ENCODE measurements at regions not wholly inside any gene's neighbourhood (a gene's known extent, or its start where the extent isn't known, plus 50 kb on each side); places are given as distances from the start of the nearest gene placed in this dataset.

DNA sequence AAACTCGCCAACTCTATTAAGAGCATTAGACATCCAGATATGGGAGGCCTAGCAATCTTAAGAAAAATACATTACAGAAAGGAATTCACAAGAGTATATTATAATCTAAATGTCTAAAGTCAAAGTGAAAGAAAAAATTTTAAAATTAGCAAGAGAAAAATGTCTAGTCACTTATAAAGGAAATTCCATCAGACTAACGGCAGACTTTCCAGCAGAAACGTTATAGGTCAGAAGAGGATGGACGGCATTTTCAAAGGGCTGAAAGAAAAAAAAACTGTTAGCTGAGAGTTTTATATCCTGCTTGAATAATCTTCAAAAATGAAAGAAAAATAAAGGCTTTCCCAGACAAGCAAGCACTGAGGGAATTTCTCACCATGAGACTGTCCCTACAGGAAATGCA, 269.0 kb downstream of the HDGFL1 start:
- Histone ChIP-seq H3K27ac (no peak overlapping the region), H3K9me3 (peaks cover 0 to 13% (median 6%) of the 10 kb centered on the region in 4 donors), H3K36me3 (no peaks in the 10 kb centered on the region), H3K4me1 (no peaks in the 10 kb centered on the region), H3K4me3 (no peak overlapping the region), H3K27me3 (no peaks in the 10 kb centered on the region)
- DNase-seq (ENCODE audit: low spot score in 2 of 2): no peak
- no peak for TF ChIP-seq EP300 (IDR thresholded peaks at IDR 0.05)
- TF ChIP-seq POLR2A (IDR thresholded peaks at IDR 0.05): no peak
- TF ChIP-seq, protein P1, sequence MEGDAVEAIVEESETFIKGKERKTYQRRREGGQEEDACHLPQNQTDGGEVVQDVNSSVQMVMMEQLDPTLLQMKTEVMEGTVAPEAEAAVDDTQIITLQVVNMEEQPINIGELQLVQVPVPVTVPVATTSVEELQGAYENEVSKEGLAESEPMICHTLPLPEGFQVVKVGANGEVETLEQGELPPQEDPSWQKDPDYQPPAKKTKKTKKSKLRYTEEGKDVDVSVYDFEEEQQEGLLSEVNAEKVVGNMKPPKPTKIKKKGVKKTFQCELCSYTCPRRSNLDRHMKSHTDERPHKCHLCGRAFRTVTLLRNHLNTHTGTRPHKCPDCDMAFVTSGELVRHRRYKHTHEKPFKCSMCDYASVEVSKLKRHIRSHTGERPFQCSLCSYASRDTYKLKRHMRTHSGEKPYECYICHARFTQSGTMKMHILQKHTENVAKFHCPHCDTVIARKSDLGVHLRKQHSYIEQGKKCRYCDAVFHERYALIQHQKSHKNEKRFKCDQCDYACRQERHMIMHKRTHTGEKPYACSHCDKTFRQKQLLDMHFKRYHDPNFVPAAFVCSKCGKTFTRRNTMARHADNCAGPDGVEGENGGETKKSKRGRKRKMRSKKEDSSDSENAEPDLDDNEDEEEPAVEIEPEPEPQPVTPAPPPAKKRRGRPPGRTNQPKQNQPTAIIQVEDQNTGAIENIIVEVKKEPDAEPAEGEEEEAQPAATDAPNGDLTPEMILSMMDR (IDR thresholded peaks at IDR 0.05): no peak
- 83 to 84% methylated on average over 4 of the region's 4 CpGs for WGBS, 2 donors

DNA sequence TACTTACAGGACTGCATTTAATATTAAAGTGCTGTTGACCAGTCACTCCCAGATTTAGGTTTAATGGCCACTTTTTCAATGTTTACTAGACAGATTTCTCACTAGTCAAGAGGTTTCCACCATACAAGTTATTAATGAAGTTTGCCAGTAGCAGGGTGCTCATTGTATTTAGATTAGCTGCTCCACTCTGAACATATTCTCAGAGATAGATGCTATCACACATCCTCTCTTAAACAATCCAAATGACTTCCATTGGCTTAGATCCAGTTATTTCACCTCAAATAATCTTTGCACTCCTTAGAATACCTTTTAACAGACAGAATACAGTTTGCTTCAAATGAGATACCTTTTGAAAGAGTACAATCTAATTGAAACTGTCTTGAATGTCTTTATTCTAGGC, 276.1 kb downstream of the HDGFL1 start:
- no peaks in the 10 kb centered on the region for H3K27me3 ChIP-seq
- H3K27ac ChIP-seq: no peak overlapping the region
- TF ChIP-seq, protein P1 (IDR thresholded peaks at IDR 0.05): no peak
- TF ChIP-seq EP300 (IDR thresholded peaks at IDR 0.05) (no peak), POLR2A (IDR thresholded peaks at IDR 0.05) (no peak)
- no peak overlapping the region for H3K4me3 ChIP-seq
- peaks cover 0 to 5% (median 0%) of the 10 kb centered on the region in 4 donors for H3K9me3 ChIP-seq
- no peaks in the 10 kb centered on the region for H3K36me3 ChIP-seq
- no peak for DNase-seq (ENCODE audit: low spot score in 2 of 2)
- no peaks in the 10 kb centered on the region for H3K4me1 ChIP-seq

DNA sequence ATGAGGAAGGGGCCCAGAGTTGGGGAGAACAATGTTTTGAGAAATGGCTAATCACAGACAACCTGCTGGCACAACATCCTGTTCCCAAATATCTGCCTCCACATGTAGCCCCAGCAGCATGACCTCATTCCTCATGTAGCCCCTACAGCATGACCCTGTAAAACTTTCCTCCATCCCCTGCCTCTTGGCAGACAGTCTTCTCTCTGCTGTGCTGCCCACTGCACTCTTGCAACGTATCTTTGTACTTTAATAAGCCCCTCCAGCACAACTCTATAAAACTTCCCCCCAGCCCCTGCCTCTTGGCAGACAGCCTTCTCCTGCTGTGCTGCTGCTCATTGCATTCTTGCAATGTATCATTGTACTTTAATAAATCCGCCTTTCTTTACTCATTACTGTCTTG, 278.8 kb downstream of the HDGFL1 start:
- TF ChIP-seq, protein P1 (IDR thresholded peaks at IDR 0.05): no peak
- no peak for TF ChIP-seq POLR2A (IDR thresholded peaks at IDR 0.05)
- TF ChIP-seq EP300 (IDR thresholded peaks at IDR 0.05): no peak
- Histone ChIP-seq H3K4me3 (no peak overlapping the region), H3K4me1 (no peaks in the 10 kb centered on the region), H3K9me3 (no peaks in the 10 kb centered on the region), H3K27ac (no peak overlapping the region), H3K36me3 (no peaks in the 10 kb centered on the region), H3K27me3 (no peaks in the 10 kb centered on the region)
- no peak for DNase-seq (ENCODE audit: low spot score in 2 of 2)
- 50 to 76% methylated on average over 2 of the region's 2 CpGs for WGBS, 2 donors

DNA sequence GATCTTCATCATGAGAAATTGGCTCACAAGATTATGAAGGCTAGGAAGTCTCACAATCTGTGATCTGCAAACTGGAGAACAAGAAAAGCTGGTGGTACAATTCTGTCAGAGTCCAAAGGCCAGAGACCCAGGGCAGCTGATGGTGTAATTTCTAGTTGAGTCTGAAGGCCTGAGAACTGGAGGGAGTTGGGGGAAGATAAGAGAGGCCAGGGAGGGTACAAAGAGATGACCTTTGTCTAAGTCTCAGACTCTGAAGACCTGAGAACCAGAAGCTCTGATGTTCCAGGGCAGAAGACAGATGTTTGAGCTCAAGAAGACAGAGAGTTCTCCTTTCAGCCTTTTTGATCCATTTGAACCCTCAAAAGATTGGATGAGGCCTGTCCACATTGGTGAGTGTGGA, 280.6 kb downstream of the HDGFL1 start:
- H3K9me3 ChIP-seq: no peaks in the 10 kb centered on the region
- no peak for DNase-seq (ENCODE audit: low spot score in 2 of 2)
- no peak overlapping the region for H3K4me3 ChIP-seq
- no peaks in the 10 kb centered on the region for H3K4me1 ChIP-seq
- no peak overlapping the region for H3K27ac ChIP-seq
- no peaks in the 10 kb centered on the region for H3K27me3 ChIP-seq
- H3K36me3 ChIP-seq: no peaks in the 10 kb centered on the region
- TF ChIP-seq, protein P1 (IDR thresholded peaks at IDR 0.05): no peak
- TF ChIP-seq POLR2A (IDR thresholded peaks at IDR 0.05) (no peak), EP300 (IDR thresholded peaks at IDR 0.05) (no peak)

DNA sequence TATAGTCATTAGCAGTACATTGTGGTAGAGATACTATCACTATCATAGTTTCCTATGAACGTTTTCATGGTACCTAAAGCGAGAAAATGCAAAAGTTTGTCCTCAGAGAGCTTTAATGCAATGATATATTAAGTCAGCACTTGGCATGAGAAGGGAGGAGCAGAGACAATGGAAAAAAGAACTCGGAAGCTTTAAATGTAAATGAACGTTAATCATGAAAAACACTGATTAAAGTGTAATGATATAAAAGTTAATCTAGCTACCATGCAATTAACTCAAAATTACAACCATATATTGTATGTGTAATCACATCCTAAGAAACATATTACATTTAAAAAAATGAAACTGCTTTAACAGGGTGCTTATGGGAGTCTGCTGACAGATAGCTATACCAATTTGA, 282.7 kb downstream of the HDGFL1 start:
- Histone ChIP-seq H3K27ac (no peak overlapping the region), H3K36me3 (no peaks in the 10 kb centered on the region), H3K4me3 (no peak overlapping the region), H3K4me1 (no peaks in the 10 kb centered on the region), H3K27me3 (no peaks in the 10 kb centered on the region), H3K9me3 (no peaks in the 10 kb centered on the region)
- no peak for DNase-seq (ENCODE audit: low spot score in 2 of 2)
- TF ChIP-seq, protein P1 (IDR thresholded peaks at IDR 0.05): no peak
- TF ChIP-seq POLR2A (IDR thresholded peaks at IDR 0.05): no peak
- no peak for TF ChIP-seq EP300 (IDR thresholded peaks at IDR 0.05)
- WGBS, 2 donors: 72 to 78% methylated on average over 4 of the region's 4 CpGs

Data from tibial nerve (tissue), 4 donors.